Mesendoderm (in vitro differentiated cells): ENCODE measurements at regions not wholly inside any gene's neighbourhood (a gene's known extent, or its start where the extent isn't known, plus 50 kb on each side); places are given as distances from the start of the nearest gene placed in this dataset.

Experiments used
- DNase-seq: peaks from one replicate; pipeline ENCODE4 v3.0.0; 2013
- H2AK5ac ChIP-seq: 2 replicates; pipeline ENCODE4 v1.6.1; 2013; ENCODE audit warnings: low read length, inconsistent platforms
- H2BK120ac ChIP-seq: 2 replicates; pipeline ENCODE4 v1.6.1; 2013; ENCODE audit warnings: low read depth, mild to moderate bottlenecking, low read length, moderate library complexity, mixed read lengths
- H2BK15ac ChIP-seq: replicated peaks from 2 replicates; pipeline ENCODE4 v1.6.1; 2013; ENCODE audit warnings: low read depth, mild to moderate bottlenecking, moderate library complexity
- H2BK5ac ChIP-seq: 2 replicates; pipeline ENCODE4 v1.6.1; 2013; ENCODE audit warnings: low read length, inconsistent platforms
- H3K18ac ChIP-seq: 2 replicates; pipeline ENCODE4 v1.6.1; 2013; ENCODE audit warnings: mild to moderate bottlenecking, low read length, mixed read lengths
- H3K23ac ChIP-seq: one replicate; pipeline ENCODE4 v1.6.1; 2013; ENCODE audit warnings: low read length
- H3K27ac ChIP-seq: 2 replicates; pipeline ENCODE4 v1.5.1; 2013; ENCODE audit warnings: low read depth, mild to moderate bottlenecking, inconsistent platforms, low read length, moderate library complexity
- H3K27me3 ChIP-seq: 2 replicates; pipeline ENCODE4 v1.6.1; 2013; ENCODE audit warnings: low read length, control low read depth, mild to moderate bottlenecking, inconsistent platforms; ENCODE audit not compliant: insufficient read depth, poor library complexity
- H3K36me3 ChIP-seq: 2 replicates; pipeline ENCODE4 v1.6.1; 2013; ENCODE audit warnings: low read length, inconsistent platforms; ENCODE audit not compliant: control insufficient read depth, insufficient read depth
- H3K4ac ChIP-seq: one replicate; pipeline ENCODE4 v1.6.1; 2013; ENCODE audit warnings: low read depth, mild to moderate bottlenecking, low read length, moderate library complexity
- H3K4me1 ChIP-seq: 2 replicates; pipeline ENCODE4 v1.6.1; 2013; ENCODE audit warnings: low read depth, low read length, inconsistent platforms; ENCODE audit not compliant: control insufficient read depth
- H3K4me2 ChIP-seq: 2 replicates; pipeline ENCODE4 v1.6.1; 2013; ENCODE audit warnings: low read length
- H3K4me3 ChIP-seq: 2 replicates; pipeline ENCODE4 v1.5.1; 2013; ENCODE audit warnings: mild to moderate bottlenecking, low read length
- H3K56ac ChIP-seq: one replicate; pipeline ENCODE4 v1.6.1; 2013; ENCODE audit warnings: low read length
- H3K79me1 ChIP-seq: 2 replicates; pipeline ENCODE4 v1.6.1; 2013; ENCODE audit warnings: low read length, inconsistent platforms
- H3K79me2 ChIP-seq: 2 replicates; pipeline ENCODE4 v1.6.1; 2013; ENCODE audit warnings: mild to moderate bottlenecking, low read length; ENCODE audit not compliant: control insufficient read depth, insufficient read depth
- H3K9ac ChIP-seq: 2 replicates; pipeline ENCODE4 v1.6.1; 2013; ENCODE audit warnings: low read length, inconsistent platforms
- H4K5ac ChIP-seq: one replicate; pipeline ENCODE4 v1.6.1; 2013; ENCODE audit warnings: low read length
- H4K8ac ChIP-seq: one replicate; pipeline ENCODE4 v1.6.1; 2013; ENCODE audit warnings: low read depth, mild to moderate bottlenecking, control low read depth, low read length, moderate library complexity
- WGBS: extraction: QIAGEN DNeasy Blood & Tissue Kit; methylation state at CpG from one replicate; pipeline ENCODE4 v1.1.7; 2013; ENCODE audit warnings: low lambda C conversion rate, missing lambda C conversion rate; ENCODE audit not compliant: insufficient coverage; ENCODE audit errors: extremely low coverage; 5-methylcytosine and 5-hydroxymethylcytosine counted together

GRCh38 chr3:193883551-193883950 lies 252.4 kb upstream of the HES1 start:
- Histone ChIP-seq H3K18ac (no peak overlapping the region), H2BK15ac (no peak overlapping the region), H3K79me2 (no peaks in the 10 kb centered on the region), H3K27ac (no peak overlapping the region), H2AK5ac (no peak overlapping the region), H2BK120ac (no peak overlapping the region), H3K27me3 (no peaks in the 10 kb centered on the region), H3K79me1 (no peaks in the 10 kb centered on the region), H3K4ac (no peak overlapping the region), H3K4me2 (no peak overlapping the region), H3K4me1 (peaks cover 8% of the 10 kb centered on the region), H4K8ac (no peak overlapping the region), H3K4me3 (no peak overlapping the region), H3K23ac (no peak overlapping the region), H3K36me3 (no peaks in the 10 kb centered on the region), H3K9ac (no peak overlapping the region), H3K56ac (no peak overlapping the region), H2BK5ac (no peak overlapping the region), H4K5ac (no peak overlapping the region)
- no CpG with 5 or more reads among the region's 3 CpGs for WGBS
- DNase-seq, result no peak

GRCh38 chr3:193884027-193884426 lies 251.9 kb upstream of the HES1 start:
- Histone ChIP-seq H3K27ac (no peak overlapping the region), H3K23ac (no peak overlapping the region), H3K56ac (no peak overlapping the region), H2BK120ac (no peak overlapping the region), H3K36me3 (no peaks in the 10 kb centered on the region), H3K9ac (no peak overlapping the region), H3K4me1 (peaks cover 7% of the 10 kb centered on the region), H2BK5ac (no peak overlapping the region), H2BK15ac (no peak overlapping the region), H3K4me3 (no peak overlapping the region), H3K4ac (no peak overlapping the region), H2AK5ac (no peak overlapping the region), H3K27me3 (no peaks in the 10 kb centered on the region), H4K8ac (no peak overlapping the region), H3K4me2 (no peak overlapping the region), H4K5ac (no peak overlapping the region), H3K18ac (no peak overlapping the region), H3K79me2 (no peaks in the 10 kb centered on the region), H3K79me1 (no peaks in the 10 kb centered on the region)
- DNase-seq, result no peak
- no CpG with 5 or more reads among the region's 7 CpGs for WGBS

- H2BK120ac ChIP-seq, result no peak overlapping the region
- H3K56ac ChIP-seq, result no peak overlapping the region
- H4K8ac ChIP-seq, result no peak overlapping the region
- H3K4me3 ChIP-seq, result no peak overlapping the region
- no peak overlapping the region for H2AK5ac ChIP-seq
- H3K4me1 ChIP-seq, result peaks cover 2% of the 10 kb centered on the region
- H3K9ac ChIP-seq, result no peak overlapping the region
- no peak overlapping the region for H4K5ac ChIP-seq
- no peaks in the 10 kb centered on the region for H3K36me3 ChIP-seq
- H2BK15ac ChIP-seq, result no peak overlapping the region
- H3K79me1 ChIP-seq, result no peaks in the 10 kb centered on the region
- no peak overlapping the region for H3K27ac ChIP-seq
- H3K18ac ChIP-seq, result no peak overlapping the region
- H3K4me2 ChIP-seq, result no peak overlapping the region
- no peak overlapping the region for H3K23ac ChIP-seq
- no peak for DNase-seq
- no peaks in the 10 kb centered on the region for H3K79me2 ChIP-seq
- H3K4ac ChIP-seq, result no peak overlapping the region
- no CpG with 5 or more reads among the region's 4 CpGs for WGBS
- H3K27me3 ChIP-seq, result no peaks in the 10 kb centered on the region
- no peak overlapping the region for H2BK5ac ChIP-seq
Observed at GRCh38 chr3:193884652-193885051, 251.3 kb upstream of the HES1 start.

GRCh38 chr3:193885832-193886231 lies 250.1 kb upstream of the HES1 start:
- no peak for DNase-seq
- peaks cover 2% of the 10 kb centered on the region for H3K4me1 ChIP-seq

GRCh38 chr3:193890016-193890897 lies 245.7 kb upstream of the HES1 start:
- no CpG with 5 or more reads among the region's 12 CpGs for WGBS
- no peak overlapping the region for H3K4ac ChIP-seq
- H2AK5ac ChIP-seq, result no peak overlapping the region
- no peak overlapping the region for H3K56ac ChIP-seq
- H3K18ac ChIP-seq, result no peak overlapping the region
- DNase-seq, result peak; percentile 44
- H3K79me1 ChIP-seq, result no peaks in the 10 kb centered on the region
- H3K27ac ChIP-seq, result no peak overlapping the region
- H3K36me3 ChIP-seq, result no peaks in the 10 kb centered on the region
- H4K8ac ChIP-seq, result no peak overlapping the region
- H2BK5ac ChIP-seq, result no peak overlapping the region
- H3K79me2 ChIP-seq, result no peaks in the 10 kb centered on the region
- H3K9ac ChIP-seq, result no peak overlapping the region
- H3K27me3 ChIP-seq, result no peaks in the 10 kb centered on the region
- H2BK15ac ChIP-seq, result no peak overlapping the region
- no peak overlapping the region for H3K4me2 ChIP-seq
- H3K23ac ChIP-seq, result no peak overlapping the region
- H3K4me1 ChIP-seq, result peaks cover 2% of the 10 kb centered on the region
- H4K5ac ChIP-seq, result no peak overlapping the region
- no peak overlapping the region for H3K4me3 ChIP-seq
- no peak overlapping the region for H2BK120ac ChIP-seq

More at GRCh38 chr3:193885832-193886231, 250.1 kb upstream of the HES1 start:
- Histone ChIP-seq H2BK15ac (no peak overlapping the region), H2BK5ac (no peak overlapping the region), H4K8ac (no peak overlapping the region), H2AK5ac (no peak overlapping the region), H3K36me3 (no peaks in the 10 kb centered on the region), H3K4me3 (no peak overlapping the region), H4K5ac (no peak overlapping the region), H3K9ac (no peak overlapping the region), H3K27ac (no peak overlapping the region), H3K4me2 (no peak overlapping the region), H2BK120ac (no peak overlapping the region), H3K23ac (no peak overlapping the region), H3K4ac (no peak overlapping the region), H3K18ac (no peak overlapping the region), H3K79me1 (no peaks in the 10 kb centered on the region), H3K79me2 (no peaks in the 10 kb centered on the region), H3K56ac (no peak overlapping the region), H3K27me3 (no peaks in the 10 kb centered on the region)
- no CpG with 5 or more reads among the region's 6 CpGs for WGBS
